KBM-7 (cell line): ENCODE measurements at regions not wholly inside any gene's neighbourhood (a gene's known extent, or its start where the extent isn't known, plus 50 kb on each side); places are given as distances from the start of the nearest gene placed in this dataset.
"Not testable (repeated sequence)": the region's sequence is repeated elsewhere in the genome, so short reads cannot be mapped to it uniquely, and the experiment has no call there.

Experiments
- DNase-seq: peaks from one replicate; pipeline ENCODE4 v3.0.0-alpha.2; 2015
- in situ Hi-C: fragments of 300-500 bp; cut with MboI; formaldehyde crosslinking; loops from 2 replicates; pipeline ENCODE4 v1.14.3; 2020; ENCODE audit warnings: low sequenced_read_pairs, low pct_unique_long_range_greater_than_20kb, mixed read lengths

GRCh38 chr3:75500357-75500756, 163.8 kb upstream of the FRG2C start:
- DNase-seq, in situ Hi-C loops: not testable (repeated sequence)

- in situ Hi-C loops, DNase-seq: not testable (repeated sequence)
Measured at GRCh38 chr3:75502171-75502570, 162.0 kb upstream of the FRG2C start.

GRCh38 chr3:75502769-75503756, 161.1 kb upstream of the FRG2C start:
- in situ Hi-C loops, DNase-seq: not testable (repeated sequence)

- in situ Hi-C loops: no loop called here
- no peak for DNase-seq
Measured at GRCh38 chr3:75506603-75507002, 157.5 kb upstream of the FRG2C start.

- DNase-seq, in situ Hi-C loops: not testable (repeated sequence)
Measured at GRCh38 chr3:75507956-75508355, 156.2 kb upstream of the FRG2C start.

GRCh38 chr3:75527657-75528056, 136.5 kb upstream of the FRG2C start:
- DNase-seq, in situ Hi-C loops: not testable (repeated sequence)

- peak; percentile 77 for DNase-seq
- in situ Hi-C loops: not testable (repeated sequence)
Measured at GRCh38 chr3:75552095-75552494, 112.0 kb upstream of the FRG2C start.

- DNase-seq, in situ Hi-C loops: not testable (repeated sequence)
Measured at GRCh38 chr3:75564427-75564826, 99.7 kb upstream of the FRG2C start.

- DNase-seq, in situ Hi-C loops: not testable (repeated sequence)
Measured at GRCh38 chr3:75572303-75572702, 91.8 kb upstream of the FRG2C start.

GRCh38 chr3:75579091-75579490, 85.0 kb upstream of the FRG2C start:
- in situ Hi-C loops: not testable (repeated sequence)

GRCh38 chr3:75579536-75579935, 84.6 kb upstream of the FRG2C start:
- in situ Hi-C loops: not testable (repeated sequence)

More at GRCh38 chr3:75579091-75579490, 85.0 kb upstream of the FRG2C start:
- DNase-seq: not testable (repeated sequence)

GRCh38 chr3:75579981-75580782, 83.9 kb upstream of the FRG2C start:
- in situ Hi-C loops: not testable (repeated sequence)
- DNase-seq: peak; percentile 15

More at GRCh38 chr3:75579536-75579935, 84.6 kb upstream of the FRG2C start:
- DNase-seq: not testable (repeated sequence)

- DNase-seq, in situ Hi-C loops: not testable (repeated sequence)
Measured at GRCh38 chr3:75582536-75582935, 81.6 kb upstream of the FRG2C start.

GRCh38 chr3:75583116-75583515, 81.0 kb upstream of the FRG2C start:
- DNase-seq, in situ Hi-C loops: not testable (repeated sequence)

GRCh38 chr3:75587695-75588094, 76.4 kb upstream of the FRG2C start:
- in situ Hi-C loops, DNase-seq: not testable (repeated sequence)

GRCh38 chr3:75590382-75590781, 73.7 kb upstream of the FRG2C start:
- in situ Hi-C loops, DNase-seq: not testable (repeated sequence)

GRCh38 chr3:75604286-75604934, 59.7 kb upstream of the FRG2C start:
- DNase-seq, in situ Hi-C loops: not testable (repeated sequence)

GRCh38 chr3:75607996-75608395, 56.1 kb upstream of the FRG2C start:
- DNase-seq, in situ Hi-C loops: not testable (repeated sequence)

GRCh38 chr3:75609598-75609997, 54.5 kb upstream of the FRG2C start:
- DNase-seq, in situ Hi-C loops: not testable (repeated sequence)
